ENCODE measurements at regions not wholly inside any gene's neighbourhood (a gene's known extent, or its start where the extent isn't known, plus 50 kb on each side); places are given as distances from the start of the nearest gene placed in this dataset.

DNA sequence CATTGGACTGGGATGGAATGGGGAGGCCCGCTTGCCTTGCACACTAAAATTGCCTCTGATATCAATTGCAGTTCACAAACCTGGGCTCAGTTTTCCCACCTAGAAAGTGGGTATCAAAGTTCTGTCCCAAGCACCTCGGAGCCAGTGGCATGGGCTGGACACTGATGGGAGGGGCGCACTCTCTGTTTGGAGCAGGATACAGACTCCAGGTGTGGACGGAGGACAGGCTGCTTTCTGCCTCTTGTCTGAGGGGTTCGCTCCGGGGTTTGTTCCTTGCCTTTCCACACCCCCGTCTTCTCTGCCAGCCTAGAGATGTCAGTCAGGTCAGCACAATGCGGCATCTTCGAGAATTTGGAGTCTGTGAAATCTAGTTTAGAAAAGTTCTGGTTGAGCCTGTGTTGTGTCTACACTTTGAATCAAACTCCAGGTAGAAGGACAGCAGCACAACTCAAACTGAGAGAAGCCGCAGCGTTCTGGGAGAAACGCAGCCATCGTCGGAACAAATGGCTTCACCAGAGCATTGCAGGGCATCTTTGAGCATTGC lies 141.9 kb downstream of the TEX29 start:
- TF ChIP-seq, protein P1, sequence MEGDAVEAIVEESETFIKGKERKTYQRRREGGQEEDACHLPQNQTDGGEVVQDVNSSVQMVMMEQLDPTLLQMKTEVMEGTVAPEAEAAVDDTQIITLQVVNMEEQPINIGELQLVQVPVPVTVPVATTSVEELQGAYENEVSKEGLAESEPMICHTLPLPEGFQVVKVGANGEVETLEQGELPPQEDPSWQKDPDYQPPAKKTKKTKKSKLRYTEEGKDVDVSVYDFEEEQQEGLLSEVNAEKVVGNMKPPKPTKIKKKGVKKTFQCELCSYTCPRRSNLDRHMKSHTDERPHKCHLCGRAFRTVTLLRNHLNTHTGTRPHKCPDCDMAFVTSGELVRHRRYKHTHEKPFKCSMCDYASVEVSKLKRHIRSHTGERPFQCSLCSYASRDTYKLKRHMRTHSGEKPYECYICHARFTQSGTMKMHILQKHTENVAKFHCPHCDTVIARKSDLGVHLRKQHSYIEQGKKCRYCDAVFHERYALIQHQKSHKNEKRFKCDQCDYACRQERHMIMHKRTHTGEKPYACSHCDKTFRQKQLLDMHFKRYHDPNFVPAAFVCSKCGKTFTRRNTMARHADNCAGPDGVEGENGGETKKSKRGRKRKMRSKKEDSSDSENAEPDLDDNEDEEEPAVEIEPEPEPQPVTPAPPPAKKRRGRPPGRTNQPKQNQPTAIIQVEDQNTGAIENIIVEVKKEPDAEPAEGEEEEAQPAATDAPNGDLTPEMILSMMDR (conservative IDR thresholded peaks at IDR 0.05; ENCODE audit: low read length) = no peak
- TF ChIP-seq EZH2phosphoT487 (IDR thresholded peaks at IDR 0.05; ENCODE audit: borderline replicate concordance) = no peak

Data from Loucy (cell line).